Keratinocyte (primary cell): ENCODE measurements at regions not wholly inside any gene's neighbourhood (a gene's known extent, or its start where the extent isn't known, plus 50 kb on each side); places are given as distances from the start of the nearest gene placed in this dataset.

Experiments
- DNase-seq: peaks from one replicate; pipeline ENCODE4 v3.0.0-alpha.2; 2011; ENCODE audit warnings: low read depth, missing footprints, low spot score
- FAIRE-seq: peaks from 2 replicates; lab custom pipeline; 2011; peaks lifted over from hg19 to GRCh38; lab: Jason Lieb, UNC
- H2AFZ ChIP-seq: 2 replicates; pipeline ENCODE4 v1.6.0; 2012; ENCODE audit warnings: low read length, control low read depth, inconsistent platforms; ENCODE audit not compliant: control insufficient read depth
- H3K27ac ChIP-seq: 2 replicates; pipeline ENCODE4 v1.5.1; 2011; ENCODE audit warnings: low read length; ENCODE audit not compliant: control insufficient read depth, insufficient read depth
- H3K27me3 ChIP-seq: 3 replicates; pipeline ENCODE4 v1.6.0; 2011; ENCODE audit warnings: low read length; ENCODE audit not compliant: control insufficient read depth, insufficient read depth; ENCODE audit errors: extremely low read depth
- H3K36me3 ChIP-seq, 2 experiments: 2 replicates in 1 of 2; 3 replicates in 1 of 2; pipeline ENCODE4 v1.5.1; 2011; ENCODE audit warnings: low read length in 2 of 2, mild to moderate bottlenecking in 1 of 2; ENCODE audit not compliant: control insufficient read depth in 2 of 2, insufficient read depth in 2 of 2; ENCODE audit errors: extremely low read depth in 1 of 2
- H3K4me1 ChIP-seq: 3 replicates; pipeline ENCODE4 v1.5.1; 2011; ENCODE audit warnings: low read length; ENCODE audit not compliant: control insufficient read depth, insufficient read depth; ENCODE audit errors: extremely low read depth
- H3K4me2 ChIP-seq: 3 replicates; pipeline ENCODE4 v1.6.0; 2011; ENCODE audit warnings: low read depth, low read length; ENCODE audit not compliant: control insufficient read depth, insufficient read depth; ENCODE audit errors: extremely low read depth
- H3K4me3 ChIP-seq, 3 experiments: fragments of 200-600 bp in 1 of 3; sonication (generic) in 1 of 3; 2 replicates in 2 of 3; 3 replicates in 1 of 3; pipeline ENCODE4 v1.5.1; 2011 to 2016; ENCODE audit warnings: low read length in 3 of 3, mild to moderate bottlenecking in 3 of 3, control low read depth in 2 of 3, inconsistent platforms in 1 of 3, low read depth in 1 of 3, mixed read lengths in 1 of 3, mixed run types in 1 of 3, moderate library complexity in 1 of 3; ENCODE audit not compliant: control insufficient read depth in 2 of 3, insufficient read depth in 2 of 3; ENCODE audit errors: extremely low read depth in 1 of 3
- H3K79me2 ChIP-seq: 2 replicates; pipeline ENCODE4 v1.6.0; 2012; ENCODE audit warnings: low read length; ENCODE audit not compliant: control insufficient read depth, insufficient read depth
- H3K9ac ChIP-seq: 3 replicates; pipeline ENCODE4 v1.6.0; 2011; ENCODE audit warnings: low read length; ENCODE audit not compliant: control insufficient read depth, insufficient read depth; ENCODE audit errors: extremely low read depth
- H3K9me1 ChIP-seq: 3 replicates; pipeline ENCODE4 v1.6.0; 2011; ENCODE audit warnings: low read length; ENCODE audit not compliant: control insufficient read depth, insufficient read depth; ENCODE audit errors: extremely low read depth
- H3K9me3 ChIP-seq: 2 replicates; pipeline ENCODE4 v1.5.1; 2012; ENCODE audit warnings: low read depth, low read length; ENCODE audit not compliant: control insufficient read depth
- H4K20me1 ChIP-seq: 3 replicates; pipeline ENCODE4 v1.6.0; 2011; ENCODE audit warnings: low read length; ENCODE audit not compliant: control insufficient read depth, insufficient read depth; ENCODE audit errors: extremely low read depth
- EZH2 ChIP-seq: IDR thresholded peaks from one replicate; pipeline ENCODE4 v1.6.1; 2012; ENCODE audit warnings: inconsistent platforms, mild to moderate bottlenecking, low read length, moderate library complexity
- dilution Hi-C: fragments of 300-500 bp; cut with MboI; formaldehyde crosslinking; loops from one replicate; pipeline ENCODE4 v1.7.0; 2020; ENCODE audit warnings: low sequenced_read_pairs; ENCODE audit not compliant: extremely low pct_ligation_motif_present
- TF ChIP-seq, protein P1 (sequence below), 3 experiments: IDR thresholded peaks in 1 of 3; conservative IDR thresholded peaks in 1 of 3; optimal IDR thresholded peaks in 1 of 3; 2 replicates in 2 of 3; 3 replicates in 1 of 3; pipeline versions ENCODE3 to v1.5.1; 2011; ENCODE audit warnings: low read length in 3 of 3, mild to moderate bottlenecking in 3 of 3, moderate library complexity in 2 of 3, control low read depth in 1 of 3, inconsistent platforms in 1 of 3; ENCODE audit not compliant: insufficient read depth in 2 of 3; ENCODE audit errors: extremely low read depth in 1 of 3

- H2AFZ ChIP-seq: no peak overlapping the region
- DNase-seq (no peak), FAIRE-seq (no peak)
- no peak overlapping the region for H3K27ac ChIP-seq
- no peaks in the 10 kb centered on the region for H3K79me2 ChIP-seq
- dilution Hi-C loops: no loop called here
- H3K9ac ChIP-seq: no peak overlapping the region
- H3K27me3 ChIP-seq: no peaks in the 10 kb centered on the region
- no peaks in the 10 kb centered on the region for H3K4me1 ChIP-seq
- TF ChIP-seq, protein P1, sequence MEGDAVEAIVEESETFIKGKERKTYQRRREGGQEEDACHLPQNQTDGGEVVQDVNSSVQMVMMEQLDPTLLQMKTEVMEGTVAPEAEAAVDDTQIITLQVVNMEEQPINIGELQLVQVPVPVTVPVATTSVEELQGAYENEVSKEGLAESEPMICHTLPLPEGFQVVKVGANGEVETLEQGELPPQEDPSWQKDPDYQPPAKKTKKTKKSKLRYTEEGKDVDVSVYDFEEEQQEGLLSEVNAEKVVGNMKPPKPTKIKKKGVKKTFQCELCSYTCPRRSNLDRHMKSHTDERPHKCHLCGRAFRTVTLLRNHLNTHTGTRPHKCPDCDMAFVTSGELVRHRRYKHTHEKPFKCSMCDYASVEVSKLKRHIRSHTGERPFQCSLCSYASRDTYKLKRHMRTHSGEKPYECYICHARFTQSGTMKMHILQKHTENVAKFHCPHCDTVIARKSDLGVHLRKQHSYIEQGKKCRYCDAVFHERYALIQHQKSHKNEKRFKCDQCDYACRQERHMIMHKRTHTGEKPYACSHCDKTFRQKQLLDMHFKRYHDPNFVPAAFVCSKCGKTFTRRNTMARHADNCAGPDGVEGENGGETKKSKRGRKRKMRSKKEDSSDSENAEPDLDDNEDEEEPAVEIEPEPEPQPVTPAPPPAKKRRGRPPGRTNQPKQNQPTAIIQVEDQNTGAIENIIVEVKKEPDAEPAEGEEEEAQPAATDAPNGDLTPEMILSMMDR (optimal IDR thresholded peaks at IDR 0.05 in 1 of 3, IDR thresholded peaks at IDR 0.05 in 1 of 3, conservative IDR thresholded peaks at IDR 0.05 in 1 of 3; ENCODE audit: extremely low read depth in 1 of 3, insufficient read depth in 2 of 3, low read length in 3 of 3): no peak
- no peak for TF ChIP-seq EZH2
- H3K36me3 ChIP-seq: no peaks in the 10 kb centered on the region
- no peak overlapping the region for H3K4me3 ChIP-seq
- no peaks in the 10 kb centered on the region for H4K20me1 ChIP-seq
- no peak overlapping the region for H3K4me2 ChIP-seq
- no peaks in the 10 kb centered on the region for H3K9me3 ChIP-seq
- H3K9me1 ChIP-seq: no peaks in the 10 kb centered on the region
Measured at GRCh38 chr10:29962166-29962850, 97.1 kb downstream of the JCAD start.

GRCh38 chr10:29961351-29961750 is 98.0 kb downstream of the JCAD start:
- no peak for DNase-seq
- Histone ChIP-seq H3K4me2 (no peak overlapping the region), H3K4me1 (no peaks in the 10 kb centered on the region), H3K27me3 (no peaks in the 10 kb centered on the region), H4K20me1 (no peaks in the 10 kb centered on the region), H3K36me3 (no peaks in the 10 kb centered on the region), H3K9me1 (no peaks in the 10 kb centered on the region), H3K27ac (no peak overlapping the region), H3K9me3 (no peaks in the 10 kb centered on the region), H3K79me2 (no peaks in the 10 kb centered on the region), H2AFZ (no peak overlapping the region), H3K9ac (no peak overlapping the region), H3K4me3 (no peak overlapping the region)
- FAIRE-seq: no peak
- TF ChIP-seq, protein P1 (optimal IDR thresholded peaks at IDR 0.05 in 1 of 3, IDR thresholded peaks at IDR 0.05 in 1 of 3, conservative IDR thresholded peaks at IDR 0.05 in 1 of 3; ENCODE audit: extremely low read depth in 1 of 3, insufficient read depth in 2 of 3, low read length in 3 of 3): no peak
- no peak for TF ChIP-seq EZH2
- dilution Hi-C loops: no loop called here
